Neural cell (in vitro differentiated cells): ENCODE measurements at regions not wholly inside any gene's neighbourhood (a gene's known extent, or its start where the extent isn't known, plus 50 kb on each side); places are given as distances from the start of the nearest gene placed in this dataset.

ENCODE experiments used
- H2AFZ ChIP-seq: fragments of 200-600, 300-800 bp; sonication (generic), shearing (Covaris generic); 2 replicates; pipeline ENCODE4 v1.6.0; 2014; ENCODE audit warnings: low read depth, mild to moderate bottlenecking, antibody characterized with exemption, low read length, moderate library complexity
- H3F3A ChIP-seq: fragments of 200-600 bp; shearing (Covaris generic); 2 replicates; pipeline ENCODE4 v1.6.1; 2016; ENCODE audit warnings: mild to moderate bottlenecking, moderate library complexity, mixed read lengths, antibody characterized with exemption, low read length; ENCODE audit not compliant: insufficient read depth, poor library complexity, severe bottlenecking
- H3K27ac ChIP-seq: fragments of 200-600, 300-800 bp; sonication (generic), shearing (Covaris generic); 2 replicates; pipeline ENCODE4 v1.5.1; 2014; ENCODE audit warnings: mild to moderate bottlenecking, low read length, moderate library complexity
- H3K27me3 ChIP-seq: fragments of 300-800, 200-600 bp; sonication (generic), shearing (Covaris generic); 2 replicates; pipeline ENCODE4 v1.6.0; 2014; ENCODE audit warnings: mild to moderate bottlenecking, low read depth, low read length, moderate library complexity; ENCODE audit not compliant: insufficient read depth
- H3K36me3 ChIP-seq: fragments of 300-800, 200-600 bp; sonication (generic), shearing (Covaris generic); 2 replicates; pipeline ENCODE4 v1.5.1; 2014; ENCODE audit warnings: mild to moderate bottlenecking, antibody characterized with exemption, low read length, moderate library complexity; ENCODE audit not compliant: insufficient read depth
- H3K4me2 ChIP-seq: fragments of 300-800, 200-600 bp; sonication (generic), shearing (Covaris generic); 2 replicates; pipeline ENCODE4 v1.6.0; 2014; ENCODE audit warnings: mild to moderate bottlenecking, low read length
- H3K4me3 ChIP-seq: fragments of 300-800, 200-600 bp; sonication (generic), shearing (Covaris generic); 2 replicates; pipeline ENCODE4 v1.5.1; 2014; ENCODE audit warnings: mild to moderate bottlenecking, low read length, moderate library complexity
- H3K79me2 ChIP-seq: fragments of 200-600 bp; shearing (Covaris generic); replicated peaks from 2 replicates; pipeline ENCODE4 v1.6.0; 2014; ENCODE audit warnings: mild to moderate bottlenecking, low read length, moderate library complexity; ENCODE audit not compliant: insufficient read depth
- H3K9ac ChIP-seq: fragments of 300-800, 200-600 bp; sonication (generic), shearing (Covaris generic); 2 replicates; pipeline ENCODE4 v1.6.1; 2016; ENCODE audit warnings: mild to moderate bottlenecking, low read length, mixed read lengths
- H3K9me2 ChIP-seq: fragments of 200-600 bp; shearing (Covaris generic); 2 replicates; pipeline ENCODE4 v1.6.1; 2016; ENCODE audit warnings: mild to moderate bottlenecking, low read length, mixed read lengths; ENCODE audit not compliant: insufficient read depth
- H3K9me3 ChIP-seq: fragments of 200-600, 300-800 bp; sonication (generic), shearing (Covaris generic); 2 replicates; pipeline ENCODE4 v1.6.1; 2016; ENCODE audit warnings: mild to moderate bottlenecking, mixed run types, low read length, moderate library complexity, mixed read lengths
- H4K20me1 ChIP-seq: fragments of 200-600 bp; shearing (Covaris generic); 2 replicates; pipeline ENCODE4 v1.6.1; 2016; ENCODE audit warnings: mild to moderate bottlenecking, mixed run types; ENCODE audit not compliant: insufficient read depth
- EP300 ChIP-seq: fragments of 450-650 bp; conservative IDR thresholded peaks from 2 replicates; pipeline ENCODE4 v1.6.1; 2014; ENCODE audit warnings: antibody characterized with exemption, mild to moderate bottlenecking, moderate library complexity; ENCODE audit not compliant: poor library complexity, severe bottlenecking
- EZH2 ChIP-seq: fragments of 200-600, 300-800 bp; shearing (Covaris generic), sonication (generic); IDR thresholded peaks from 2 replicates; pipeline ENCODE4 v1.6.1; 2014; ENCODE audit warnings: antibody characterized with exemption, low read length, borderline replicate concordance, mild to moderate bottlenecking; ENCODE audit not compliant: insufficient read depth, poor library complexity, severe bottlenecking
- MXI1 ChIP-seq: fragments of 450-650 bp; conservative IDR thresholded peaks from 2 replicates; pipeline ENCODE4 v1.6.1; 2014; ENCODE audit warnings: antibody characterized with exemption, mild to moderate bottlenecking; ENCODE audit not compliant: poor library complexity, severe bottlenecking
- POLR2AphosphoS5 ChIP-seq: IDR thresholded peaks from 2 replicates; pipeline ENCODE4 v1.6.1; 2012
- RAD21 ChIP-seq: fragments of 450-650 bp; conservative IDR thresholded peaks from 2 replicates; pipeline ENCODE4 v1.6.1; 2014; ENCODE audit warnings: antibody characterized with exemption, mild to moderate bottlenecking, moderate library complexity
- SMC3 ChIP-seq: fragments of 450-650 bp; conservative IDR thresholded peaks from 2 replicates; pipeline ENCODE4 v1.6.1; 2014; ENCODE audit warnings: antibody characterized with exemption, mild to moderate bottlenecking, moderate library complexity; ENCODE audit not compliant: poor library complexity
- TAF1 ChIP-seq: IDR thresholded peaks from 2 replicates; pipeline ENCODE4 v1.6.1; 2012; ENCODE audit warnings: low read depth
- TF ChIP-seq, protein P1 (sequence below): IDR thresholded peaks from 2 replicates; pipeline ENCODE4 v1.6.1; 2012; ENCODE audit warnings: borderline replicate concordance
- TF ChIP-seq, protein P2 (sequence below): fragments of 450-650 bp; IDR thresholded peaks from 2 replicates; pipeline ENCODE4 v1.5.1; 2014; ENCODE audit warnings: antibody characterized with exemption, mild to moderate bottlenecking, moderate library complexity; ENCODE audit not compliant: poor library complexity, severe bottlenecking

- H3K4me2 ChIP-seq, result no peak overlapping the region
- no peak overlapping the region for H3K9ac ChIP-seq
- no peak overlapping the region for H3K4me3 ChIP-seq
- H3F3A ChIP-seq, result no peaks in the 10 kb centered on the region
- H2AFZ ChIP-seq, result no peak overlapping the region
- no peaks in the 10 kb centered on the region for H3K9me3 ChIP-seq
- no peaks in the 10 kb centered on the region for H3K27me3 ChIP-seq
- no peaks in the 10 kb centered on the region for H3K36me3 ChIP-seq
- TF ChIP-seq EP300 (peak; percentile 87), EZH2 (no peak), SMC3 (no peak), MXI1 (no peak), TAF1 (no peak), RAD21 (no peak), POLR2AphosphoS5 (peak; percentile 57)
- TF ChIP-seq, protein P1, sequence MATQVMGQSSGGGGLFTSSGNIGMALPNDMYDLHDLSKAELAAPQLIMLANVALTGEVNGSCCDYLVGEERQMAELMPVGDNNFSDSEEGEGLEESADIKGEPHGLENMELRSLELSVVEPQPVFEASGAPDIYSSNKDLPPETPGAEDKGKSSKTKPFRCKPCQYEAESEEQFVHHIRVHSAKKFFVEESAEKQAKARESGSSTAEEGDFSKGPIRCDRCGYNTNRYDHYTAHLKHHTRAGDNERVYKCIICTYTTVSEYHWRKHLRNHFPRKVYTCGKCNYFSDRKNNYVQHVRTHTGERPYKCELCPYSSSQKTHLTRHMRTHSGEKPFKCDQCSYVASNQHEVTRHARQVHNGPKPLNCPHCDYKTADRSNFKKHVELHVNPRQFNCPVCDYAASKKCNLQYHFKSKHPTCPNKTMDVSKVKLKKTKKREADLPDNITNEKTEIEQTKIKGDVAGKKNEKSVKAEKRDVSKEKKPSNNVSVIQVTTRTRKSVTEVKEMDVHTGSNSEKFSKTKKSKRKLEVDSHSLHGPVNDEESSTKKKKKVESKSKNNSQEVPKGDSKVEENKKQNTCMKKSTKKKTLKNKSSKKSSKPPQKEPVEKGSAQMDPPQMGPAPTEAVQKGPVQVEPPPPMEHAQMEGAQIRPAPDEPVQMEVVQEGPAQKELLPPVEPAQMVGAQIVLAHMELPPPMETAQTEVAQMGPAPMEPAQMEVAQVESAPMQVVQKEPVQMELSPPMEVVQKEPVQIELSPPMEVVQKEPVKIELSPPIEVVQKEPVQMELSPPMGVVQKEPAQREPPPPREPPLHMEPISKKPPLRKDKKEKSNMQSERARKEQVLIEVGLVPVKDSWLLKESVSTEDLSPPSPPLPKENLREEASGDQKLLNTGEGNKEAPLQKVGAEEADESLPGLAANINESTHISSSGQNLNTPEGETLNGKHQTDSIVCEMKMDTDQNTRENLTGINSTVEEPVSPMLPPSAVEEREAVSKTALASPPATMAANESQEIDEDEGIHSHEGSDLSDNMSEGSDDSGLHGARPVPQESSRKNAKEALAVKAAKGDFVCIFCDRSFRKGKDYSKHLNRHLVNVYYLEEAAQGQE, result no peak
- TF ChIP-seq, protein P2, sequence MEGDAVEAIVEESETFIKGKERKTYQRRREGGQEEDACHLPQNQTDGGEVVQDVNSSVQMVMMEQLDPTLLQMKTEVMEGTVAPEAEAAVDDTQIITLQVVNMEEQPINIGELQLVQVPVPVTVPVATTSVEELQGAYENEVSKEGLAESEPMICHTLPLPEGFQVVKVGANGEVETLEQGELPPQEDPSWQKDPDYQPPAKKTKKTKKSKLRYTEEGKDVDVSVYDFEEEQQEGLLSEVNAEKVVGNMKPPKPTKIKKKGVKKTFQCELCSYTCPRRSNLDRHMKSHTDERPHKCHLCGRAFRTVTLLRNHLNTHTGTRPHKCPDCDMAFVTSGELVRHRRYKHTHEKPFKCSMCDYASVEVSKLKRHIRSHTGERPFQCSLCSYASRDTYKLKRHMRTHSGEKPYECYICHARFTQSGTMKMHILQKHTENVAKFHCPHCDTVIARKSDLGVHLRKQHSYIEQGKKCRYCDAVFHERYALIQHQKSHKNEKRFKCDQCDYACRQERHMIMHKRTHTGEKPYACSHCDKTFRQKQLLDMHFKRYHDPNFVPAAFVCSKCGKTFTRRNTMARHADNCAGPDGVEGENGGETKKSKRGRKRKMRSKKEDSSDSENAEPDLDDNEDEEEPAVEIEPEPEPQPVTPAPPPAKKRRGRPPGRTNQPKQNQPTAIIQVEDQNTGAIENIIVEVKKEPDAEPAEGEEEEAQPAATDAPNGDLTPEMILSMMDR, result no peak
- peak overlapping the region; percentile 38 for H3K27ac ChIP-seq
- no peaks in the 10 kb centered on the region for H4K20me1 ChIP-seq
- no peaks in the 10 kb centered on the region for H3K79me2 ChIP-seq
- no peaks in the 10 kb centered on the region for H3K9me2 ChIP-seq
Observed at GRCh38 chr1:193733674-193734073, 547.3 kb upstream of the B3GALT2 start.

DNA sequence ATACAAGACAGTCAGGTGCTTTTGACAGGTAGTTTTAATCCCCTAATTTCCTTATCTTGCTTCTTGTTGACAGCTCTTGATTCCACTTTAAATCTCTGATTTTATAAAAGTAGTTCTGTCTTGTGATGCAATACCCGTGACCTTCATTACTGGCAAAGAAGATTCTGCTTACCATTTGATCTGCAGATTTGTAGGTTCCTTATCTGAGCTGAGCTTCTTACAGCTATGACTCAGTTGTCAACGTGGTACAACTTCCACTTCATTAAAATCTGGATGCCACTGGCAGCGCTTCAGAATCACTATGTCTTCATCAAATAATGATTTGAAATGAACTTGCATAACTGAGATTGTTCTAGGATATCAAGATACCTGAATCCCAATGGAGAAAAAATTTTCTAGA is 543.6 kb upstream of the B3GALT2 start:
- Histone ChIP-seq H3K27me3 (no peaks in the 10 kb centered on the region), H3K4me3 (no peak overlapping the region), H3K36me3 (no peaks in the 10 kb centered on the region)

More for the DNA sequence above, 543.6 kb upstream of the B3GALT2 start:
- TF ChIP-seq EZH2 (no peak), TAF1 (no peak), POLR2AphosphoS5 (no peak), RAD21 (no peak), SMC3 (no peak), EP300 (no peak), MXI1 (no peak)
- TF ChIP-seq, protein P2, result no peak
- TF ChIP-seq, protein P1, result no peak
- H3K4me2 ChIP-seq, result no peak overlapping the region
- no peak overlapping the region for H2AFZ ChIP-seq
- H3K9me2 ChIP-seq, result no peaks in the 10 kb centered on the region
- no peak overlapping the region for H3K27ac ChIP-seq
- no peaks in the 10 kb centered on the region for H3K9me3 ChIP-seq
- H3K9ac ChIP-seq, result no peak overlapping the region
- H3F3A ChIP-seq, result no peaks in the 10 kb centered on the region
- no peaks in the 10 kb centered on the region for H4K20me1 ChIP-seq
- H3K79me2 ChIP-seq, result no peaks in the 10 kb centered on the region
